Smooth muscle cell (in vitro differentiated cells): ENCODE measurements at regions not wholly inside any gene's neighbourhood (a gene's known extent, or its start where the extent isn't known, plus 50 kb on each side); places are given as distances from the start of the nearest gene placed in this dataset.

ENCODE experiments used
- DNase-seq: peaks from one replicate; lab custom pipeline; 2025; ENCODE audit not compliant: unreplicated experiment; lab: John Stamatoyannopoulos, UW
- H2AFZ ChIP-seq: fragments of 200-600 bp; sonication (generic); 2 replicates; pipeline ENCODE4 v1.6.0; 2016; ENCODE audit warnings: antibody characterized with exemption, low read depth, mild to moderate bottlenecking
- H3F3A ChIP-seq: fragments of 200-600 bp; sonication (generic); 2 replicates; pipeline ENCODE4 v1.6.0; 2017; ENCODE audit warnings: antibody characterized with exemption, low read depth
- H3K27ac ChIP-seq: fragments of 200-600 bp; sonication (generic); 2 replicates; pipeline ENCODE4 v1.5.1; 2016; ENCODE audit warnings: low read depth, mild to moderate bottlenecking
- H3K27me3 ChIP-seq: fragments of 200-600 bp; sonication (generic); 2 replicates; pipeline ENCODE4 v1.6.1; 2016; ENCODE audit warnings: low read depth, mild to moderate bottlenecking
- H3K36me3 ChIP-seq: fragments of 200-600 bp; sonication (generic); 2 replicates; pipeline ENCODE4 v1.5.1; 2016; ENCODE audit warnings: low read depth
- H3K4me1 ChIP-seq: fragments of 200-600 bp; sonication (generic); 2 replicates; pipeline ENCODE4 v1.5.1; 2016; ENCODE audit warnings: low read depth
- H3K4me2 ChIP-seq: fragments of 200-600 bp; sonication (generic); 2 replicates; pipeline ENCODE4 v1.6.0; 2016; ENCODE audit warnings: mild to moderate bottlenecking
- H3K4me3 ChIP-seq: fragments of 200-600 bp; sonication (generic); 2 replicates; pipeline ENCODE4 v1.5.1; 2016; ENCODE audit warnings: mild to moderate bottlenecking
- H3K79me2 ChIP-seq: fragments of 200-600 bp; sonication (generic); 2 replicates; pipeline ENCODE4 v1.6.0; 2016; ENCODE audit warnings: low read depth, mild to moderate bottlenecking
- H3K9ac ChIP-seq: fragments of 200-600 bp; sonication (generic); 2 replicates; pipeline ENCODE4 v1.6.0; 2016; ENCODE audit warnings: low read depth
- H3K9me3 ChIP-seq: fragments of 200-600 bp; sonication (generic); replicated peaks from 2 replicates; pipeline ENCODE4 v1.5.1; 2016; ENCODE audit warnings: low read depth
- H4K20me1 ChIP-seq: fragments of 200-600 bp; sonication (generic); 2 replicates; pipeline ENCODE4 v1.6.0; 2016; ENCODE audit warnings: low read depth
- WGBS: methylation state at CpG from one replicate; pipeline ENCODE4 v1.1.7; 2016; ENCODE audit warnings: low lambda C conversion rate; 5-methylcytosine and 5-hydroxymethylcytosine counted together
- TF ChIP-seq, protein P1 (sequence below): fragments of 200-600 bp; sonication (generic); IDR thresholded peaks from 2 replicates; pipeline ENCODE4 v1.5.1; 2017; ENCODE audit warnings: borderline replicate concordance, mild to moderate bottlenecking, antibody characterized with exemption; ENCODE audit not compliant: insufficient read depth, poor library complexity, severe bottlenecking

DNA sequence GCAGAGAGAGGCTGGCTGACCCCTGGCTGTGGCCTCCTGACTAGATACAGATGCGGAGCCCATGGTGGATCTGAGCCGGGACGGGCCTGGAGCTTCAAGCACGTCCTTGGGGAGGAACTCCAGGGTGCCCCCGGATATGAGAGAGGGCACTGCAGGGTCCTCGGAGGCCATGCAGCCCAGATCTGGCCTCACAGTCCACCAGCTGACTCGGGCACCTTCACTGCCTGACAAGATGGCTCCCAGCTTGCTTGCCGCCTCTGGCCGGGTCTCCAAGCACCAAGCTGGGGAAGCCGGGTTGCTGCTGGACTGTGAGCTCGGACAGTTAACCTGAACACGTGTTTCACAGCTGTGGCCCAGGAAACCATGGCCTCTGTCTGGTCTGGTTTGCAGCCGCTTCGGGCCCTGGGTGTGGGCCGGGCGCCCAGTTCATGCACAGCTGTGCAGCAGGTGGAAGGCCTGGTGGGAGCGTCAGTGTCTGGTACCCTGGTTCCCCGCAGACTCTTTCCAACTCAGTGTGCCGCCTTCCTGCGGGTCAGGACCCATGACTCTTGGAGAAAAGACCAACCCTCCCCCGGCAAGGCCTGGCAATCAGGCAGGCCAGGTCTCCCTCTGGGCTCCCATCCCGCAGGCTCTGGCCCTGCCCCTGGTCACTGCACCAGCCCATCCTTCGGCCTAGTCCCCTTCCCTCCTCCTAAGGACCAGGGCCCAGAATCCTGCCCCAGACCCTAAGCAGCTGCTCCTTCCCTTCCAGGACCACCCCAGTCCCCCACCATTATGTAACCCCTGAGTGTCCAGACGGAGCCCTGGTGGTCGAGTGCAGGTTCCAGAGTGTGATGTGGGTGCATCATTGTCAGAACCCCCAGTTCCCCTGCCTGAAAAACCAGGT is 74.6 kb upstream of the OTOS start:
- TF ChIP-seq, protein P1, sequence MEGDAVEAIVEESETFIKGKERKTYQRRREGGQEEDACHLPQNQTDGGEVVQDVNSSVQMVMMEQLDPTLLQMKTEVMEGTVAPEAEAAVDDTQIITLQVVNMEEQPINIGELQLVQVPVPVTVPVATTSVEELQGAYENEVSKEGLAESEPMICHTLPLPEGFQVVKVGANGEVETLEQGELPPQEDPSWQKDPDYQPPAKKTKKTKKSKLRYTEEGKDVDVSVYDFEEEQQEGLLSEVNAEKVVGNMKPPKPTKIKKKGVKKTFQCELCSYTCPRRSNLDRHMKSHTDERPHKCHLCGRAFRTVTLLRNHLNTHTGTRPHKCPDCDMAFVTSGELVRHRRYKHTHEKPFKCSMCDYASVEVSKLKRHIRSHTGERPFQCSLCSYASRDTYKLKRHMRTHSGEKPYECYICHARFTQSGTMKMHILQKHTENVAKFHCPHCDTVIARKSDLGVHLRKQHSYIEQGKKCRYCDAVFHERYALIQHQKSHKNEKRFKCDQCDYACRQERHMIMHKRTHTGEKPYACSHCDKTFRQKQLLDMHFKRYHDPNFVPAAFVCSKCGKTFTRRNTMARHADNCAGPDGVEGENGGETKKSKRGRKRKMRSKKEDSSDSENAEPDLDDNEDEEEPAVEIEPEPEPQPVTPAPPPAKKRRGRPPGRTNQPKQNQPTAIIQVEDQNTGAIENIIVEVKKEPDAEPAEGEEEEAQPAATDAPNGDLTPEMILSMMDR: no peak
- WGBS: 96% methylated on average over 25 of the region's 25 CpGs
- H3K4me2 ChIP-seq: no peak overlapping the region
- no peaks in the 10 kb centered on the region for H3K9me3 ChIP-seq
- H3F3A ChIP-seq: no peaks in the 10 kb centered on the region
- H3K36me3 ChIP-seq: no peaks in the 10 kb centered on the region
- no peak overlapping the region for H3K9ac ChIP-seq
- no peaks in the 10 kb centered on the region for H4K20me1 ChIP-seq
- H3K4me3 ChIP-seq: no peak overlapping the region
- no peaks in the 10 kb centered on the region for H3K79me2 ChIP-seq
- H3K4me1 ChIP-seq: no peaks in the 10 kb centered on the region
- no peak overlapping the region for H2AFZ ChIP-seq
- H3K27me3 ChIP-seq: no peaks in the 10 kb centered on the region
- no peak for DNase-seq
- H3K27ac ChIP-seq: no peak overlapping the region

DNA sequence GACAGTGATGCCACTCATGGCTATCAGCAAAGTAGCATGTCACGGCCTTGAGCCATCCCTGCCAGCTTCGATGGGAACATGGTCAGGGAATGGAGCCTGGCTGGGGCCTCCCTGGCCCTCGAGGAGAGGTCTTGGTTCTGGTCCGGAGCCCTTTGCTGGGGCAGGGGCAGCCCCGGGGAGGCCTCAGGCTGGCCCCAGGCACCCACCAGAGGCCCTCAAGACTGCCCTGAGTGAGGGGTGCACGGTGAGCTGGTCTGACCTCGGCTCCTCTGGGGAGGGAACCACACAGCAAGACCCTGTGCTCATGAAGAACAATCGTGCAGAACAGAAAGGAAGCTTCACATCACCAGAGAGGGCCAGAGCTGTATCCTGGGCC is 75.2 kb upstream of the OTOS start:
- 98% methylated on average over 8 of the region's 8 CpGs for WGBS
- Histone ChIP-seq H3K9ac (no peak overlapping the region), H3F3A (no peaks in the 10 kb centered on the region), H2AFZ (no peak overlapping the region), H3K27ac (no peak overlapping the region), H3K9me3 (no peaks in the 10 kb centered on the region), H4K20me1 (no peaks in the 10 kb centered on the region), H3K27me3 (no peaks in the 10 kb centered on the region), H3K4me2 (no peak overlapping the region), H3K4me1 (peaks cover 2% of the 10 kb centered on the region), H3K36me3 (no peaks in the 10 kb centered on the region), H3K79me2 (no peaks in the 10 kb centered on the region), H3K4me3 (no peak overlapping the region)
- TF ChIP-seq, protein P1: no peak
- no peak for DNase-seq

DNA sequence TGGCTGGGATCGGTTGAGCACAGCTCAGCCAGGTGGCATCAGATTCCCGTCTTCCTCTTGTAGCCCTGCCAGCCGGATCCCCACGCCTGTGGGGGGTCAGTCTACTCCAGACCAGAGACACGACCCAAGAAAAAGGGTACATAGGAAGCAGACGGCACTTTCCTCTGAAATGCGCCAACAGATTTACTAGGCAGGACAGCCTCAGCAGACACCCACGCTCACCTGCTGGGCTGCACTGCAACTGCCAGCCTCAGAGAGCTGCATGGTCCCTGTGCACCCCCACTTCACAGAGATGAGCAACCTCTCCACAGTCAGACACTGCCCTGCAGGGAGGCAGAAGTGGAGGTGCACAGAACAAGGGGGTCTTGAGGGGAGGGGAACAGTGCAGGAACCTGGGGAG is 75.7 kb upstream of the OTOS start:
- H2AFZ ChIP-seq: no peak overlapping the region
- 87% methylated on average over 8 of the region's 8 CpGs for WGBS
- peaks cover 3% of the 10 kb centered on the region for H3K4me1 ChIP-seq
- no peaks in the 10 kb centered on the region for H3K9me3 ChIP-seq
- no peak overlapping the region for H3K27ac ChIP-seq
- no peak for DNase-seq
- H3K79me2 ChIP-seq: no peaks in the 10 kb centered on the region
- H3K4me3 ChIP-seq: no peak overlapping the region
- H3K9ac ChIP-seq: no peak overlapping the region
- H4K20me1 ChIP-seq: no peaks in the 10 kb centered on the region
- no peak overlapping the region for H3K4me2 ChIP-seq
- TF ChIP-seq, protein P1: no peak
- no peaks in the 10 kb centered on the region for H3K27me3 ChIP-seq
- H3F3A ChIP-seq: no peaks in the 10 kb centered on the region
- H3K36me3 ChIP-seq: no peaks in the 10 kb centered on the region
